B cell (primary cell): ENCODE measurements at regions not wholly inside any gene's neighbourhood (a gene's known extent, or its start where the extent isn't known, plus 50 kb on each side); places are given as distances from the start of the nearest gene placed in this dataset.

Experiments used
- EZH2 ChIP-seq: IDR thresholded peaks from 2 replicates; pipeline ENCODE4 v1.6.1; 2012; ENCODE audit warnings: borderline replicate concordance, low read depth, mild to moderate bottlenecking, moderate library complexity, low read length; ENCODE audit not compliant: insufficient read depth, poor library complexity, severe bottlenecking
- TF ChIP-seq, protein P1 (sequence below): fragments of 200-600 bp; IDR thresholded peaks from one replicate; pipeline ENCODE4 v1.8.0; 2022; ENCODE audit warnings: antibody characterized with exemption, mild to moderate bottlenecking

DNA sequence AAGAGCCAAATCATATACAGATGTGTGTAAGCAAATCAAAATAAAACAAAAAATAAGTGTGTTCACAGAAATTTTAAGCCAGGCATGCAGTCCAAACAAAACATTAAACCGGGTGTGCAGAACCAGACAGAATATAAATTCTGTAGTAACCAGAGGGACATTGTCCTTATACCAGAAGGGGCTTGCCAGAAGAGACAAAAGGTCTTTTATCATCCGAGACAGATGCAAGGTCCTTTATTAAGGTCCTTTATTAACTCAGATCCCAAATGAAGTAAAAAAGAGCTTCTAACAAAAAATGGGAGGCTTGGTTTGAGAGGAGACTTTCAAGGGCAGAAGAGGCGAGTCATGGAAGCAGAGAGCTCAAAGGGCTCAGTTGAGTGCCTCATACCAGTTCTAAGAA lies 59.2 kb downstream of the RGS12 start:
- TF ChIP-seq, protein P1, sequence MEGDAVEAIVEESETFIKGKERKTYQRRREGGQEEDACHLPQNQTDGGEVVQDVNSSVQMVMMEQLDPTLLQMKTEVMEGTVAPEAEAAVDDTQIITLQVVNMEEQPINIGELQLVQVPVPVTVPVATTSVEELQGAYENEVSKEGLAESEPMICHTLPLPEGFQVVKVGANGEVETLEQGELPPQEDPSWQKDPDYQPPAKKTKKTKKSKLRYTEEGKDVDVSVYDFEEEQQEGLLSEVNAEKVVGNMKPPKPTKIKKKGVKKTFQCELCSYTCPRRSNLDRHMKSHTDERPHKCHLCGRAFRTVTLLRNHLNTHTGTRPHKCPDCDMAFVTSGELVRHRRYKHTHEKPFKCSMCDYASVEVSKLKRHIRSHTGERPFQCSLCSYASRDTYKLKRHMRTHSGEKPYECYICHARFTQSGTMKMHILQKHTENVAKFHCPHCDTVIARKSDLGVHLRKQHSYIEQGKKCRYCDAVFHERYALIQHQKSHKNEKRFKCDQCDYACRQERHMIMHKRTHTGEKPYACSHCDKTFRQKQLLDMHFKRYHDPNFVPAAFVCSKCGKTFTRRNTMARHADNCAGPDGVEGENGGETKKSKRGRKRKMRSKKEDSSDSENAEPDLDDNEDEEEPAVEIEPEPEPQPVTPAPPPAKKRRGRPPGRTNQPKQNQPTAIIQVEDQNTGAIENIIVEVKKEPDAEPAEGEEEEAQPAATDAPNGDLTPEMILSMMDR = no peak
- TF ChIP-seq EZH2 = no peak
